Esophagus muscularis mucosa (tissue), 4 donors: ENCODE measurements at regions not wholly inside any gene's neighbourhood (a gene's known extent, or its start where the extent isn't known, plus 50 kb on each side); places are given as distances from the start of the nearest gene placed in this dataset.

Experiments used
- DNase-seq: peaks from one replicate; pipeline ENCODE4 v3.0.0-alpha.2; 2017; ENCODE audit errors: extremely low spot score
- H3K27ac ChIP-seq, 4 donors: fragments of 200-600 bp; sonication (generic); replicated peaks in 1 of 4; 1 replicate in 3 of 4; 2 replicates in 1 of 4; pipeline ENCODE4 v1.5.1; 2016 to 2019; ENCODE audit warnings: mild to moderate bottlenecking in 1 of 4
- H3K27me3 ChIP-seq, 4 donors: fragments of 200-600 bp; sonication (generic); one replicate each; pipeline versions ENCODE4 v1.5.1 to v1.6.0; 2016 to 2019
- H3K36me3 ChIP-seq, 4 donors: fragments of 200-600 bp; sonication (generic); one replicate each; pipeline ENCODE4 v1.5.1; 2016 to 2019
- H3K4me1 ChIP-seq, 4 donors: fragments of 200-600 bp; sonication (generic); one replicate each; pipeline ENCODE4 v1.5.1; 2016 to 2019
- H3K4me3 ChIP-seq, 4 donors: fragments of 200-600 bp; sonication (generic); 1 replicate in 2 of 4; 2 replicates in 2 of 4; pipeline ENCODE4 v1.5.1; 2016 to 2019; ENCODE audit warnings: mild to moderate bottlenecking in 4 of 4, moderate library complexity in 1 of 4
- H3K9me3 ChIP-seq, 4 donors: fragments of 200-600 bp; sonication (generic); 1 replicate in 3 of 4; 2 replicates in 1 of 4; pipeline ENCODE4 v1.5.1; 2016 to 2019
- EP300 ChIP-seq: sonication (generic); formaldehyde crosslinking; IDR thresholded peaks from one replicate; pipeline ENCODE4 v1.6.1; 2017; ENCODE audit warnings: antibody characterized with exemption
- POLR2A ChIP-seq: fragments of 450-650 bp; IDR thresholded peaks from one replicate; pipeline ENCODE4 v1.6.1; 2017; ENCODE audit warnings: antibody characterized with exemption, moderate library complexity, mild to moderate bottlenecking, low read depth
- POLR2AphosphoS5 ChIP-seq, 2 donors: sonication (generic); formaldehyde crosslinking; IDR thresholded peaks; one replicate each; pipeline ENCODE4 v1.6.1; 2017; ENCODE audit warnings: antibody characterized with exemption in 2 of 2
- WGBS: methylation state at CpG from one replicate; pipeline ENCODE4 v1.1.5; 2018; 5-methylcytosine and 5-hydroxymethylcytosine counted together
- intact Hi-C: fragments of 100-400 bp; cut with DNase I; formaldehyde crosslinking; loops from one replicate; pipeline ENCODE4 v1.15.1; 2023
- TF ChIP-seq, protein P1 (sequence below), 3 experiments: fragments of 200-600 bp in 2 of 3; fragments of 450-650 bp in 1 of 3; sonication (generic) in 2 of 3; IDR thresholded peaks; one replicate each; pipeline ENCODE4 v1.5.1; 2017 to 2019; ENCODE audit warnings: antibody characterized with exemption in 3 of 3, mild to moderate bottlenecking in 2 of 3, moderate library complexity in 1 of 3

DNA sequence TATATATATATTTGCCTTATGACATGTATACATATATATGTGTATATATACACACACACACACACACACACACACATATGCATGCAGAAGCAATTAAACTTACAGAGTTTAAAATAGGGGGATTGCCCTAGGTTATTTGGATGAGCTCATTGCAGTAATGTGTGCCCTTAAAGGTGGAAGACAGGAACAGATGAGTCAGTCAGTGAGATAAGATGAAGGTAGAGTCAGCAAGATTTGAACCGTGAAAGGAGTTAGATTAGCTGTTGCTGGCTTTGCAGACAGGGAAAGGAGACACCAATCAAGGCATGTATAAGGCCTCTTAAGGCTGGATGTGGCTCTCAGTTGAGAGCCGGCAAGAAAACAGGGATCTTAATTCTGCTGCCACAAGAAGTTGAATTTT, 902.4 kb upstream of the RAG2 start:
- DNase-seq: no peak
- no peak overlapping the region for H3K4me3 ChIP-seq
- no peaks in the 10 kb centered on the region for H3K36me3 ChIP-seq
- no peaks in the 10 kb centered on the region for H3K9me3 ChIP-seq
- no peak overlapping the region for H3K27ac ChIP-seq
- no peaks in the 10 kb centered on the region for H3K27me3 ChIP-seq
- WGBS: 63% methylated on average over 2 of the region's 2 CpGs
- TF ChIP-seq, protein P1, sequence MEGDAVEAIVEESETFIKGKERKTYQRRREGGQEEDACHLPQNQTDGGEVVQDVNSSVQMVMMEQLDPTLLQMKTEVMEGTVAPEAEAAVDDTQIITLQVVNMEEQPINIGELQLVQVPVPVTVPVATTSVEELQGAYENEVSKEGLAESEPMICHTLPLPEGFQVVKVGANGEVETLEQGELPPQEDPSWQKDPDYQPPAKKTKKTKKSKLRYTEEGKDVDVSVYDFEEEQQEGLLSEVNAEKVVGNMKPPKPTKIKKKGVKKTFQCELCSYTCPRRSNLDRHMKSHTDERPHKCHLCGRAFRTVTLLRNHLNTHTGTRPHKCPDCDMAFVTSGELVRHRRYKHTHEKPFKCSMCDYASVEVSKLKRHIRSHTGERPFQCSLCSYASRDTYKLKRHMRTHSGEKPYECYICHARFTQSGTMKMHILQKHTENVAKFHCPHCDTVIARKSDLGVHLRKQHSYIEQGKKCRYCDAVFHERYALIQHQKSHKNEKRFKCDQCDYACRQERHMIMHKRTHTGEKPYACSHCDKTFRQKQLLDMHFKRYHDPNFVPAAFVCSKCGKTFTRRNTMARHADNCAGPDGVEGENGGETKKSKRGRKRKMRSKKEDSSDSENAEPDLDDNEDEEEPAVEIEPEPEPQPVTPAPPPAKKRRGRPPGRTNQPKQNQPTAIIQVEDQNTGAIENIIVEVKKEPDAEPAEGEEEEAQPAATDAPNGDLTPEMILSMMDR (IDR thresholded peaks at IDR 0.05): no peak
- no peak for TF ChIP-seq POLR2AphosphoS5 (IDR thresholded peaks at IDR 0.05)
- no peak for TF ChIP-seq POLR2A
- no peak for TF ChIP-seq EP300
- peaks cover 0 to 7% (median 0%) of the 10 kb centered on the region in 4 donors for H3K4me1 ChIP-seq
- intact Hi-C loops: no loop called here

DNA sequence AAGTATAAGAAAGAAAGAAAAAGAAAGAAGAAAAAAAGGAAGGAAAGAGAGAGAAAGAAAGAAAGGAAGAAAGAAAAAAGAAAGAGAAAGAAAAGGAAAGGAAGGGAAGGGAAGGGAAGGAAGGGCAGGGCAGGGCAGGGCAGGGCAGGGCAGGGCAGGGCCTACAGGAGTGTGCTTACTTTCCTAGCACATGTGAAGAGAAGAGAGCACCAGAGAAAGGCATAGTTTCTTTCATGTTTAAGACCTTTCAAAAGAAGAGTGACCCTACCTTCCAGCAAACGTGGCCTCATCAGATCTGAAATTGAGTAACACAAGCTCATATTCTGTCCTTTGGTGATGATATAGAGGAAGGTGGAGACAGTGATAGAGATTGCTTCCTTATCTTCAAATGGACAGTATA, 899.3 kb upstream of the RAG2 start:
- Histone ChIP-seq H3K4me3 (no peak overlapping the region), H3K36me3 (no peaks in the 10 kb centered on the region), H3K27me3 (no peaks in the 10 kb centered on the region), H3K27ac (no peak overlapping the region), H3K4me1 (no peaks in the 10 kb centered on the region), H3K9me3 (no peaks in the 10 kb centered on the region)
- 68% methylated on average over 1 of the region's 1 CpG for WGBS
- TF ChIP-seq POLR2AphosphoS5 (IDR thresholded peaks at IDR 0.05): no peak
- no peak for TF ChIP-seq EP300
- TF ChIP-seq POLR2A: no peak
- TF ChIP-seq, protein P1 (IDR thresholded peaks at IDR 0.05): no peak
- DNase-seq: no peak
- intact Hi-C loops: no loop called here

GRCh38 chr11:37496201-37496600, 898.2 kb upstream of the RAG2 start:
- Histone ChIP-seq H3K27ac (no peak overlapping the region), H3K4me1 (no peaks in the 10 kb centered on the region), H3K36me3 (no peaks in the 10 kb centered on the region), H3K27me3 (no peaks in the 10 kb centered on the region), H3K9me3 (no peaks in the 10 kb centered on the region), H3K4me3 (no peak overlapping the region)
- TF ChIP-seq POLR2A (no peak), POLR2AphosphoS5 (IDR thresholded peaks at IDR 0.05) (no peak), EP300 (no peak)
- TF ChIP-seq, protein P1 (IDR thresholded peaks at IDR 0.05): no peak
- no peak for DNase-seq
- WGBS: 85% methylated on average over 1 of the region's 1 CpG
- intact Hi-C loops: no loop called here

DNA sequence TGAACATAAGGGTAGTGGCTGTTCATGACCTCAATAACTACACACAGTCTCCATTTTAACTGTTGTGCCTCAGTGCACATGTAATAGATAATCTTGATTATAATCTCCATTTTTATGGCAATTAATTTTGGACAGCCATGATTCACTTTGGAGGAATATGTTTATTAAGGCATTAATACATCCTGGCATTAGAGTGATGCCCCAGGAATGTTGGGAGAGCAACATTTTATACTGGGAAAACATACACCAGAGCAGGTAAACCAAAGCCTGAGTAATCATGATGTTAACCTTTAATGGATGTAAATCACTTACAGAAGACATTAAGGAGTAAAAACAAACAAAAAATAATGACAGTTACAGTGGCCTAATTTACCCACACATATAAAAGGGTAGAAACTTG, 886.3 kb upstream of the RAG2 start:
- TF ChIP-seq EP300 (no peak), POLR2AphosphoS5 (IDR thresholded peaks at IDR 0.05) (no peak), POLR2A (no peak)
- TF ChIP-seq, protein P1 (IDR thresholded peaks at IDR 0.05): no peak
- Histone ChIP-seq H3K27ac (no peak overlapping the region), H3K27me3 (no peaks in the 10 kb centered on the region), H3K4me1 (no peaks in the 10 kb centered on the region), H3K36me3 (no peaks in the 10 kb centered on the region), H3K4me3 (no peak overlapping the region), H3K9me3 (no peaks in the 10 kb centered on the region)
- intact Hi-C loops: no loop called here
- no peak for DNase-seq

DNA sequence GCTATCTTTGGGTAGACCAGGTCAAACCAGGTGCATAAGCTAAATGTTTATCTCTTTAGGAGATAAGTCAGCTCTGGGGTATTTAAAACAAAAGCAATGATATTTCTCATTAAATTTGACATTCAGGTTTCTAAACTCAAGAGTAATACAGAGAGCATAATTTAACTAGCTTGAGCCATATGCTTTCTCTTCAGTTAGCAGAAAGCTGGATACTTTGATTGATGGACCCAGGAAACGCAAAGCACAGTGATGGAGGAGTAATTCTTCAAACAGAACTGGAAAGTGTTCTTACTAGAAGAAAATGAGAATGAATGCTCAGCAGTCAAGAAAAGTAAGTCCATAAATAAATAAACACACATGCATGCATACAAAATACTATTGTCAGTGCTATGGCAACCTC, 885.7 kb upstream of the RAG2 start:
- no peak for DNase-seq
- Histone ChIP-seq H3K27ac (no peak overlapping the region), H3K4me1 (no peaks in the 10 kb centered on the region), H3K9me3 (no peaks in the 10 kb centered on the region), H3K27me3 (no peaks in the 10 kb centered on the region), H3K36me3 (no peaks in the 10 kb centered on the region), H3K4me3 (no peak overlapping the region)
- TF ChIP-seq EP300 (no peak), POLR2AphosphoS5 (IDR thresholded peaks at IDR 0.05) (no peak), POLR2A (no peak)
- TF ChIP-seq, protein P1 (IDR thresholded peaks at IDR 0.05): no peak
- intact Hi-C loops: no loop called here
- WGBS: 64% methylated on average over 1 of the region's 1 CpG
